ENCODE measurements at regions not wholly inside any gene's neighbourhood (a gene's known extent, or its start where the extent isn't known, plus 50 kb on each side); places are given as distances from the start of the nearest gene placed in this dataset.

DNA sequence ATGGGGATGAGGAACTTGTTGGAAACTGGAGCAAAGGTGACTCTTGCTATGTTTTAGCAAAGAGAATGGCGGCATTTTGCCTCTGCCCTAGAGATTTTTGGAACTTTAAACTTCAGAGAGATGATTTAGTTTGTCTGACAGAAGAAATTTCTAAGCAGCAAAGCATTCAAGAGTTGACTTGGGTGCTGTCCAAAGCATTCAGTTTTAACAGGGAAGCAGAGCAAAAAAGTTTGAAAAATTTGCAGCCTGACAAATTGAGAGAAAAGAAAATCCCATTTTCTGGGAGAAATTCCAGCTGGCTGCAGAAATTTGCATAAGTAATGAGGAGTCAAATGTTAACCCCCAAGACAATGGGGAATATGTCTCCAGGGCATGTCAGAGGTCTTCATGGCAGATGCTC is 682.3 kb upstream of the ST8SIA4 start:
- Histone ChIP-seq H3K36me3 (ENCODE audit: control insufficient read depth in 4 of 4, insufficient read depth in 3 of 4, low read depth in 1 of 4, low read length in 3 of 4) (no peaks in the 10 kb centered on the region), H3K27me3 (ENCODE audit: control insufficient read depth in 4 of 4, insufficient read depth in 4 of 4, low read length in 3 of 4) (no peaks in the 10 kb centered on the region), H3K4me3 (ENCODE audit: low read depth in 1 of 3, low read length in 3 of 3) (no peak overlapping the region), H3K4me1 (ENCODE audit: control insufficient read depth in 4 of 4, insufficient read depth in 4 of 4, low read length in 3 of 4) (no peaks in the 10 kb centered on the region), H3K9ac (ENCODE audit: low read depth in 1 of 2, low read length in 2 of 2) (no peak overlapping the region), H3K9me3 (ENCODE audit: control insufficient read depth in 4 of 4, low read length in 3 of 4) (no peaks in the 10 kb centered on the region), H3K27ac (ENCODE audit: low read depth in 1 of 2, low read length in 2 of 2) (no peak overlapping the region)
- TF ChIP-seq RAD21 (IDR thresholded peaks at IDR 0.05) (no peak), FOXA1 (IDR thresholded peaks at IDR 0.05) (no peak), JUND (IDR thresholded peaks at IDR 0.05) (no peak), GABPA (IDR thresholded peaks at IDR 0.05 in 1 of 2, conservative IDR thresholded peaks at IDR 0.05 in 1 of 2) (no peak), FOXA2 (IDR thresholded peaks at IDR 0.05) (no peak), NR2F2 (IDR thresholded peaks at IDR 0.05) (no peak), SP1 (IDR thresholded peaks at IDR 0.05) (no peak), RXRA (IDR thresholded peaks at IDR 0.05) (no peak), HNF4A (conservative IDR thresholded peaks at IDR 0.05) (no peak), EGR1 (IDR thresholded peaks at IDR 0.05; ENCODE audit: low read depth in 2 of 2) (no peak), HNF4G (IDR thresholded peaks at IDR 0.05) (no peak), MAX (IDR thresholded peaks at IDR 0.05) (no peak), TAF1 (conservative IDR thresholded peaks at IDR 0.05) (no peak), ATF3 (IDR thresholded peaks at IDR 0.05) (no peak), YY1 (IDR thresholded peaks at IDR 0.05) (no peak)
- TF ChIP-seq, protein P1, sequence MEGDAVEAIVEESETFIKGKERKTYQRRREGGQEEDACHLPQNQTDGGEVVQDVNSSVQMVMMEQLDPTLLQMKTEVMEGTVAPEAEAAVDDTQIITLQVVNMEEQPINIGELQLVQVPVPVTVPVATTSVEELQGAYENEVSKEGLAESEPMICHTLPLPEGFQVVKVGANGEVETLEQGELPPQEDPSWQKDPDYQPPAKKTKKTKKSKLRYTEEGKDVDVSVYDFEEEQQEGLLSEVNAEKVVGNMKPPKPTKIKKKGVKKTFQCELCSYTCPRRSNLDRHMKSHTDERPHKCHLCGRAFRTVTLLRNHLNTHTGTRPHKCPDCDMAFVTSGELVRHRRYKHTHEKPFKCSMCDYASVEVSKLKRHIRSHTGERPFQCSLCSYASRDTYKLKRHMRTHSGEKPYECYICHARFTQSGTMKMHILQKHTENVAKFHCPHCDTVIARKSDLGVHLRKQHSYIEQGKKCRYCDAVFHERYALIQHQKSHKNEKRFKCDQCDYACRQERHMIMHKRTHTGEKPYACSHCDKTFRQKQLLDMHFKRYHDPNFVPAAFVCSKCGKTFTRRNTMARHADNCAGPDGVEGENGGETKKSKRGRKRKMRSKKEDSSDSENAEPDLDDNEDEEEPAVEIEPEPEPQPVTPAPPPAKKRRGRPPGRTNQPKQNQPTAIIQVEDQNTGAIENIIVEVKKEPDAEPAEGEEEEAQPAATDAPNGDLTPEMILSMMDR (IDR thresholded peaks at IDR 0.05; ENCODE audit: low read depth, low read length, missing input control) = no peak
- TF ChIP-seq, protein P2, sequence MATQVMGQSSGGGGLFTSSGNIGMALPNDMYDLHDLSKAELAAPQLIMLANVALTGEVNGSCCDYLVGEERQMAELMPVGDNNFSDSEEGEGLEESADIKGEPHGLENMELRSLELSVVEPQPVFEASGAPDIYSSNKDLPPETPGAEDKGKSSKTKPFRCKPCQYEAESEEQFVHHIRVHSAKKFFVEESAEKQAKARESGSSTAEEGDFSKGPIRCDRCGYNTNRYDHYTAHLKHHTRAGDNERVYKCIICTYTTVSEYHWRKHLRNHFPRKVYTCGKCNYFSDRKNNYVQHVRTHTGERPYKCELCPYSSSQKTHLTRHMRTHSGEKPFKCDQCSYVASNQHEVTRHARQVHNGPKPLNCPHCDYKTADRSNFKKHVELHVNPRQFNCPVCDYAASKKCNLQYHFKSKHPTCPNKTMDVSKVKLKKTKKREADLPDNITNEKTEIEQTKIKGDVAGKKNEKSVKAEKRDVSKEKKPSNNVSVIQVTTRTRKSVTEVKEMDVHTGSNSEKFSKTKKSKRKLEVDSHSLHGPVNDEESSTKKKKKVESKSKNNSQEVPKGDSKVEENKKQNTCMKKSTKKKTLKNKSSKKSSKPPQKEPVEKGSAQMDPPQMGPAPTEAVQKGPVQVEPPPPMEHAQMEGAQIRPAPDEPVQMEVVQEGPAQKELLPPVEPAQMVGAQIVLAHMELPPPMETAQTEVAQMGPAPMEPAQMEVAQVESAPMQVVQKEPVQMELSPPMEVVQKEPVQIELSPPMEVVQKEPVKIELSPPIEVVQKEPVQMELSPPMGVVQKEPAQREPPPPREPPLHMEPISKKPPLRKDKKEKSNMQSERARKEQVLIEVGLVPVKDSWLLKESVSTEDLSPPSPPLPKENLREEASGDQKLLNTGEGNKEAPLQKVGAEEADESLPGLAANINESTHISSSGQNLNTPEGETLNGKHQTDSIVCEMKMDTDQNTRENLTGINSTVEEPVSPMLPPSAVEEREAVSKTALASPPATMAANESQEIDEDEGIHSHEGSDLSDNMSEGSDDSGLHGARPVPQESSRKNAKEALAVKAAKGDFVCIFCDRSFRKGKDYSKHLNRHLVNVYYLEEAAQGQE (IDR thresholded peaks at IDR 0.05) = no peak
- TF ChIP-seq, protein P3, sequence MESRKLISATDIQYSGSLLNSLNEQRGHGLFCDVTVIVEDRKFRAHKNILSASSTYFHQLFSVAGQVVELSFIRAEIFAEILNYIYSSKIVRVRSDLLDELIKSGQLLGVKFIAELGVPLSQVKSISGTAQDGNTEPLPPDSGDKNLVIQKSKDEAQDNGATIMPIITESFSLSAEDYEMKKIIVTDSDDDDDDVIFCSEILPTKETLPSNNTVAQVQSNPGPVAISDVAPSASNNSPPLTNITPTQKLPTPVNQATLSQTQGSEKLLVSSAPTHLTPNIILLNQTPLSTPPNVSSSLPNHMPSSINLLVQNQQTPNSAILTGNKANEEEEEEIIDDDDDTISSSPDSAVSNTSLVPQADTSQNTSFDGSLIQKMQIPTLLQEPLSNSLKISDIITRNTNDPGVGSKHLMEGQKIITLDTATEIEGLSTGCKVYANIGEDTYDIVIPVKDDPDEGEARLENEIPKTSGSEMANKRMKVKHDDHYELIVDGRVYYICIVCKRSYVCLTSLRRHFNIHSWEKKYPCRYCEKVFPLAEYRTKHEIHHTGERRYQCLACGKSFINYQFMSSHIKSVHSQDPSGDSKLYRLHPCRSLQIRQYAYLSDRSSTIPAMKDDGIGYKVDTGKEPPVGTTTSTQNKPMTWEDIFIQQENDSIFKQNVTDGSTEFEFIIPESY (IDR thresholded peaks at IDR 0.05) = no peak
- DNase-seq (ENCODE audit: low spot score) = no peak
- WGBS = 62% methylated on average over 1 of the region's 1 CpG

Data from liver (tissue), 8 donors.